ENCODE measurements at regions not wholly inside any gene's neighbourhood (a gene's known extent, or its start where the extent isn't known, plus 50 kb on each side); places are given as distances from the start of the nearest gene placed in this dataset.
A peak's percentile ranks its signal among the peaks of the same experiment; 100 is the strongest.
"Not testable (repeated sequence)": the region's sequence is repeated elsewhere in the genome, so short reads cannot be mapped to it uniquely, and the experiment has no call there.

DNA sequence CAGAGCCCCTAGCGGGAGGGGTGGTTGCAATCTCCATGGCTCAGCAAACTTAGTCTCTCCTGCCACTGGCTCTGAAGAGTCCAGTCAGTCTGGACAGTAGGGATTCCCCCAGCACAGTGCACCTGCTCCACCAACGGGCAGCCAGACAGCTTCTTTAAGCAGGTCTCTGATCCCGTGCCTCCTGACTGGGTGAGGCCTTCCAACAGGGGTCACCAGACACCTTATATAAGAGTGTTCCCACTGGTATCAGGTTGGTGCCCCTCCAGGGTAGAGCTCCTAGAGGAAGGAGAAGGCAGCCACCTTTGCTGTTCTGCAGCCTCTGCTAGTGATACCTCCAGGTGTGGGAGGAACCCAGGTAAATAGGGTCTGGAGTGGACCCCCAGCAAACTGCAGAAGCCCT, 1393.4 kb downstream of the STIM2 start:
- no peak for ATAC-seq
- Histone ChIP-seq H3K4me3 (ENCODE audit: low read length) (no peak overlapping the region), H3K4me1 (ENCODE audit: control insufficient read depth, insufficient read depth, low read length) (no peaks in the 10 kb centered on the region), H3K27ac (ENCODE audit: low read length) (no peak overlapping the region), H3K9me3 (ENCODE audit: control insufficient read depth, low read length) (no peaks in the 10 kb centered on the region), H3K27me3 (ENCODE audit: control insufficient read depth, insufficient read depth) (no peaks in the 10 kb centered on the region)
- WGBS: 87% methylated on average over 3 of the region's 3 CpGs
- intact Hi-C loops (cut with DNase I): no loop called here
- peak in 1 of 3 donors; percentile 9 for DNase-seq

DNA sequence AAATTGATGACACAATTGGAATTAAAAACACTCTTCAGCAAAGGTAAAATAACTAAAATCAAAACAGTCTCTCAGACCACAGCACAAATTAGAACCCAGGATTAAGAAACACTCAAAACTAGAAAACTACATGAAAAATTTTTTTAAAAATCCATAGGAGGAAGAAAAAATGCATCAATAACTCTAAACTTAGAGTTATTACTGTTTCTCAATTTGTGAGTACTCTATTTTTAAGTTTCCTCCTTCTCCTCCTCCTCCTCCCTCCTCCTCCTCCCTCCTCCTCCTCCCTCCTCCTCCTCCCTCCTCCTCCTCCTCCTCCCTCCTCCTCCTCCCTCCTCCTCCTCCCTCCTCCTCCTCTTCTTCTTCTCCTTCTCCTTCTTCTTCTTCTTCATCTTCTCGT, 1395.7 kb downstream of the STIM2 start:
- intact Hi-C loops (cut with DNase I): no loop called here
- WGBS: 95% methylated on average over 1 of the region's 1 CpG
- DNase-seq (no peak), ATAC-seq (no peak)
- no peaks in the 10 kb centered on the region for H3K27me3 ChIP-seq (ENCODE audit: control insufficient read depth, insufficient read depth)
- no peaks in the 10 kb centered on the region for H3K9me3 ChIP-seq (ENCODE audit: control insufficient read depth, low read length)
- no peaks in the 10 kb centered on the region for H3K4me1 ChIP-seq (ENCODE audit: control insufficient read depth, insufficient read depth, low read length)
- no peak overlapping the region for H3K4me3 ChIP-seq (ENCODE audit: low read length)
- H3K27ac ChIP-seq (ENCODE audit: low read length): no peak overlapping the region

GRCh38 chr4:28259951-28260350, 1399.3 kb downstream of the STIM2 start:
- no peaks in the 10 kb centered on the region for H3K4me1 ChIP-seq (ENCODE audit: control insufficient read depth, insufficient read depth, low read length)
- DNase-seq: no peak
- H3K27ac ChIP-seq (ENCODE audit: low read length): no peak overlapping the region
- no peaks in the 10 kb centered on the region for H3K9me3 ChIP-seq (ENCODE audit: control insufficient read depth, low read length)
- no peak overlapping the region for H3K4me3 ChIP-seq (ENCODE audit: low read length)
- no peak for ATAC-seq
- WGBS: 86% methylated on average over 1 of the region's 1 CpG
- intact Hi-C loops (cut with DNase I): no loop called here
- H3K27me3 ChIP-seq (ENCODE audit: control insufficient read depth, insufficient read depth): no peaks in the 10 kb centered on the region

DNA sequence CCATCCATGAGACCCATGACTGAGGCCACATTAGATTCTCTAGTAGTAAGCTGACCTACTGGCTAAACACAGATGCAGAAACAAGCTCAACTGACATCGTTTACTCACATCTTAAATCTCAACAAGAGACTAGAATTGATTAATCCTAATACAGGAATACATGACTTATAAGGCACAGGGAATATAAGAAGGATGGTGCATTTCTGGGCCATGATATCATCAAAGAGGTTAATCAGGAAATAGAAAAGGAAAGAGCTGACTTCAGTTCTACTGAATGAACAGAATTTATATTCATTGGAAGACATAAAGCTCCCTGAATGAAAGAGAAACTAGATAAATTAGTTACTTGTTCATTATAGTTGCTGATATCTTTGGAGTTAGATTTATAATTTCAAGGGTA, 1406.5 kb downstream of the STIM2 start:
- Histone ChIP-seq H3K9me3 (ENCODE audit: control insufficient read depth, low read length) (no peaks in the 10 kb centered on the region), H3K4me1 (ENCODE audit: control insufficient read depth, insufficient read depth, low read length) (no peaks in the 10 kb centered on the region), H3K27me3 (ENCODE audit: control insufficient read depth, insufficient read depth) (no peaks in the 10 kb centered on the region), H3K27ac (ENCODE audit: low read length) (no peak overlapping the region), H3K4me3 (ENCODE audit: low read length) (no peak overlapping the region)
- intact Hi-C loops (cut with DNase I): no loop called here
- 73% methylated on average over 1 of the region's 1 CpG for WGBS
- no peak for DNase-seq
- no peak for ATAC-seq

DNA sequence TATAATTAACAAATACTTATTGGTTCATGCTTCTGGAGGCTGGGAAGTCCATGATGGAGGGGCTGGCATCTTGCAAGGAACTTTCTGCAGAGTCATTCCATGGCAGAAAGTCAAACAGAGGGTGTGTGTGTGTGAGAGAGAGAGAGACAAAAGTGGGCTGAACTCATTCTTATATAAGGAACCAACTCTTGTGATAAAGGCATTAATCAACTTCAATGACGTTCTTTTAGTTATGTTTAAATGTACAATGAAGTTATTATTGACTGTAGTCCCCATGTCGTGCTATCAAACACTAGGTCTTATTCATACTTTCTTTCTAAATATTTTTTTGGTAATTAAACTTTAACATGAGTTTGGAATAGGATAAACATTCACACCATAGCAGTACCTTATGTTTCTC, 1408.8 kb downstream of the STIM2 start:
- H3K9me3 ChIP-seq (ENCODE audit: control insufficient read depth, low read length): no peaks in the 10 kb centered on the region
- intact Hi-C loops (cut with DNase I): no loop called here
- no peak overlapping the region for H3K4me3 ChIP-seq (ENCODE audit: low read length)
- H3K27ac ChIP-seq (ENCODE audit: low read length): no peak overlapping the region
- no peak for DNase-seq
- WGBS: 69% methylated on average over 2 of the region's 2 CpGs
- no peak for ATAC-seq
- no peaks in the 10 kb centered on the region for H3K27me3 ChIP-seq (ENCODE audit: control insufficient read depth, insufficient read depth)
- no peaks in the 10 kb centered on the region for H3K4me1 ChIP-seq (ENCODE audit: control insufficient read depth, insufficient read depth, low read length)

- H3K4me3 ChIP-seq (ENCODE audit: low read length): no peak overlapping the region
- no peaks in the 10 kb centered on the region for H3K9me3 ChIP-seq (ENCODE audit: control insufficient read depth, low read length)
- no peaks in the 10 kb centered on the region for H3K27me3 ChIP-seq (ENCODE audit: control insufficient read depth, insufficient read depth)
- H3K27ac ChIP-seq (ENCODE audit: low read length): no peak overlapping the region
- no peak for ATAC-seq
- DNase-seq: no peak
- H3K4me1 ChIP-seq (ENCODE audit: control insufficient read depth, insufficient read depth, low read length): no peaks in the 10 kb centered on the region
- intact Hi-C loops (cut with DNase I): no loop called here
Observed at GRCh38 chr4:28277931-28278330, 1417.3 kb downstream of the STIM2 start.

GRCh38 chr4:28278676-28279075, 1418.0 kb downstream of the STIM2 start:
- WGBS: 77% methylated on average over 1 of the region's 1 CpG
- Histone ChIP-seq H3K4me1 (ENCODE audit: control insufficient read depth, insufficient read depth, low read length) (no peaks in the 10 kb centered on the region), H3K27ac (ENCODE audit: low read length) (no peak overlapping the region), H3K9me3 (ENCODE audit: control insufficient read depth, low read length) (no peaks in the 10 kb centered on the region), H3K4me3 (ENCODE audit: low read length) (no peak overlapping the region), H3K27me3 (ENCODE audit: control insufficient read depth, insufficient read depth) (no peaks in the 10 kb centered on the region)
- ATAC-seq: no peak
- no peak for DNase-seq
- intact Hi-C loops (cut with DNase I): no loop called here

- H3K4me3 ChIP-seq (ENCODE audit: low read length): no peak overlapping the region
- intact Hi-C loops (cut with DNase I): no loop called here
- H3K4me1 ChIP-seq (ENCODE audit: control insufficient read depth, insufficient read depth, low read length): no peaks in the 10 kb centered on the region
- ATAC-seq: no peak
- no peaks in the 10 kb centered on the region for H3K27me3 ChIP-seq (ENCODE audit: control insufficient read depth, insufficient read depth)
- no peaks in the 10 kb centered on the region for H3K9me3 ChIP-seq (ENCODE audit: control insufficient read depth, low read length)
- 92% methylated on average over 2 of the region's 2 CpGs for WGBS
- no peak overlapping the region for H3K27ac ChIP-seq (ENCODE audit: low read length)
- DNase-seq: no peak
Observed at GRCh38 chr4:28279249-28279648, 1418.6 kb downstream of the STIM2 start.

DNA sequence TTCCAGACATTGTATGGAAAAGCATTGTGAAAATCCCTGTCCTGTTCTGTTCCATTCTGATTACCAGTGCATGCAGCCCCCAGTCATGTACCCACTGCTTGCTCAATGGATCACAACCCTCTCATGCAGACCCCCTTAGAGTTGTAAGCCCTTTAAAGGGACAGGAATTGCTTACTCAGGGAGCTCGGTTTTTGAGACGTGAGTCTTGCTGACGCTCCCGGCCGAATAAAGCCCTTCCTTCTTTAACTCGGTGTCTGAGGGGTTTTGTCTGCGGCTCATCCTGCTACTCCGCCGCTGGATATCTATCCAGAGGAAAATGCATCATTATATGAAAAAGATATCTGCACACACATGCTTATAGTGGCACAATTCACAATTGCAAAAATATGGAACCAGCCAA, 1425.6 kb downstream of the STIM2 start:
- 94% methylated on average over 9 of the region's 9 CpGs for WGBS
- not testable (repeated sequence) for DNase-seq

DNA sequence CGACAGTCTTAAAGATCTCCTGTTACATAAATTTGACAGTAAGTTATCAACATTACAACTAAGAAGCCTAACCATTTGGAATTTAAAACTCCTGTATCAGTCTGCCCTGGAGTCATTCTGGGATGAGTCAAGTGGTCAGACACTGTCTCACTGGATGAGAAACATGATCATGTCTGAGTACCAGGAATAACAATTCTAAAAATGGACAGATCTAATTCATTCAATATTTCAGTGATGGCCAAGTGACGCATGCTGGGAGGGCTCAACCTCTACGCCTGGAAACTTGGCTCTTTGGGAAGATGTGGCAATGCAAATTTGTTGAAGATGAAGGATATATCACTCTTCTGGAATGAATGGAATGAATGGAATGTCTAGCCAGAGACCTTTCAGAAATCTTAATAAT, 1427.2 kb downstream of the STIM2 start:
- DNase-seq (no peak), ATAC-seq (no peak)
- Histone ChIP-seq H3K27me3 (ENCODE audit: control insufficient read depth, insufficient read depth) (no peaks in the 10 kb centered on the region), H3K27ac (ENCODE audit: low read length) (no peak overlapping the region), H3K4me3 (ENCODE audit: low read length) (no peak overlapping the region), H3K4me1 (ENCODE audit: control insufficient read depth, insufficient read depth, low read length) (no peaks in the 10 kb centered on the region), H3K9me3 (ENCODE audit: control insufficient read depth, low read length) (no peaks in the 10 kb centered on the region)
- intact Hi-C loops (cut with DNase I): no loop called here
- 32% methylated on average over 3 of the region's 3 CpGs for WGBS

More for the DNA sequence above, 1425.6 kb downstream of the STIM2 start:
- H3K27ac ChIP-seq (ENCODE audit: low read length); H3K27me3 ChIP-seq (ENCODE audit: control insufficient read depth, insufficient read depth); ATAC-seq; intact Hi-C loops (cut with DNase I); H3K9me3 ChIP-seq (ENCODE audit: control insufficient read depth, low read length); H3K4me3 ChIP-seq (ENCODE audit: low read length); H3K4me1 ChIP-seq (ENCODE audit: control insufficient read depth, insufficient read depth, low read length): not testable (repeated sequence)

GRCh38 chr4:28296239-28296638, 1435.6 kb downstream of the STIM2 start:
- 74% methylated on average over 1 of the region's 1 CpG for WGBS
- intact Hi-C loops (cut with DNase I): no loop called here
- no peak for ATAC-seq

DNA sequence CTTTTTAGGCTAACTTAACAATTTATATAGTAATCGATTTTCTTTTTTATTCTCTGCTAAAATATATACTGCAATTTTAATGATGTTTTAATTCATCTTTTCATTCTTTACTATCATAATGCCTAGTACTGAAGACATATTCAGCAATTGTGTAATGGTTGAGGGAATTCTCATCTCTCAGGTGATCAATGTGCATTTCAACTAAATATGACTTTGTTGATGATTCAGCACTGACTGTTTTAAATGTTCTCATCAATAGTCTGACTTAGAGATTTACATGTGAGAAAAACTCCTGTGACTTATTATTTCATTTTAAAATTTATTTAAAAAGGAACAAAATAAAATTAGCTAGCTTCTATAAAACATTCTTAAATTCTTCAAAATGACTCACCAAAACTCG, 1450.3 kb downstream of the STIM2 start:
- intact Hi-C loops (cut with DNase I): no loop called here
- Histone ChIP-seq H3K4me1 (ENCODE audit: control insufficient read depth, insufficient read depth, low read length) (no peaks in the 10 kb centered on the region), H3K27me3 (ENCODE audit: control insufficient read depth, insufficient read depth) (no peaks in the 10 kb centered on the region), H3K9me3 (ENCODE audit: control insufficient read depth, low read length) (no peaks in the 10 kb centered on the region), H3K4me3 (ENCODE audit: low read length) (no peak overlapping the region), H3K27ac (ENCODE audit: low read length) (no peak overlapping the region)
- WGBS: 79% methylated on average over 2 of the region's 2 CpGs
- ATAC-seq (no peak), DNase-seq (no peak)

More at GRCh38 chr4:28296239-28296638, 1435.6 kb downstream of the STIM2 start:
- H3K9me3 ChIP-seq (ENCODE audit: control insufficient read depth, low read length): no peaks in the 10 kb centered on the region
- H3K27me3 ChIP-seq (ENCODE audit: control insufficient read depth, insufficient read depth): no peaks in the 10 kb centered on the region
- no peak overlapping the region for H3K4me3 ChIP-seq (ENCODE audit: low read length)
- H3K27ac ChIP-seq (ENCODE audit: low read length): no peak overlapping the region
- DNase-seq: no peak
- no peaks in the 10 kb centered on the region for H3K4me1 ChIP-seq (ENCODE audit: control insufficient read depth, insufficient read depth, low read length)
